ENCODE measurements at regions not wholly inside any gene's neighbourhood (a gene's known extent, or its start where the extent isn't known, plus 50 kb on each side); places are given as distances from the start of the nearest gene placed in this dataset.

DNA sequence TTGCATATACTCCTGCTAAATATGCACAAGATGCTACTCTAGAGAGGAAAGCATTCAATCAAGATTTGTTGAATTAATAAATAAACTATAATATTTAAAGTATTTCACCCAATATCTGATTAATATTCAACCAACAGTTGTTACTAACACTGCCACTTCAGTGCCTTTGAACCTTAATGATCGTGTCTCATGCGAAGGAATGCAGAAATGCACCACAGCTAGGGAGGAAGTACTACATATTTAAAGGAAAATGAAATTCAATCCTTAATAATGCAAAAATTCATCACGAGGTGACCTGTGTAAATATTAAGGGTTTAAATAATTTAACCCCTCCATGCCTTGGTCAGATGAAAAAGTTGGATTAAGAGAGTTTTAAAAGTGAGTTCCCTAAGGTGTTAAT lies 114.2 kb upstream of the DAZL start:
- H4K20me1 ChIP-seq (replicated peaks; ENCODE audit: control insufficient read depth, insufficient read depth, low read length): no peaks in the 10 kb centered on the region
- no peak overlapping the region for H3K4me2 ChIP-seq (ENCODE audit: insufficient read depth, low read length)
- no peaks in the 10 kb centered on the region for H3K9me3 ChIP-seq (replicated peaks; ENCODE audit: control insufficient read depth, insufficient read depth, low read depth, low read length)
- H3K9ac ChIP-seq (ENCODE audit: insufficient read depth in 1 of 2, low read depth in 2 of 2, low read length in 2 of 2): no peak overlapping the region
- DNase-seq (ENCODE audit: extremely low read depth in 1 of 4, low spot score in 3 of 4) (no peak), ATAC-seq (no peak), FAIRE-seq (no peak)
- H3K36me3 ChIP-seq (ENCODE audit: control insufficient read depth, insufficient read depth, low read length): no peaks in the 10 kb centered on the region
- H3K27me3 ChIP-seq (ENCODE audit: control insufficient read depth in 2 of 2, insufficient read depth in 2 of 2, low read length in 2 of 2): no peaks in the 10 kb centered on the region
- no peak overlapping the region for H2AFZ ChIP-seq (ENCODE audit: low read depth, low read length)
- ChIA-PET POLR2A (interaction anchor here (0.8 kb wide), 1 partner anchor 30 kb away, joined by 3 read pairs; no protein-coding TSS in a partner anchor), CTCF (ENCODE audit: low intra/inter-chr PET ratio) (no interaction called here)
- H3K4me3 ChIP-seq: no peak overlapping the region
- H3K9me1 ChIP-seq (ENCODE audit: control insufficient read depth, insufficient read depth, low read length): no peaks in the 10 kb centered on the region
- no peak overlapping the region for H3K27ac ChIP-seq (ENCODE audit: extremely low read depth, low read depth, low read length)
- BruUV-seq (replicated peaks): no TSS peak
- H3K4me1 ChIP-seq (replicated peaks in 1 of 2; ENCODE audit: control insufficient read depth in 2 of 2, insufficient read depth in 2 of 2, low read length in 2 of 2): no peaks in the 10 kb centered on the region
- no peaks in the 10 kb centered on the region for H3K79me2 ChIP-seq (ENCODE audit: control insufficient read depth, insufficient read depth, low read length)
- in situ Hi-C loops (cut with MboI): no loop called here
- intact Hi-C loops (cut with micrococcal nuclease): no loop called here
- no peak for TF ChIP-seq HEY1 (CRISPR knock-in tag; IDR thresholded peaks at IDR 0.05; ENCODE audit: borderline replicate concordance)
- TF ChIP-seq, protein P1, sequence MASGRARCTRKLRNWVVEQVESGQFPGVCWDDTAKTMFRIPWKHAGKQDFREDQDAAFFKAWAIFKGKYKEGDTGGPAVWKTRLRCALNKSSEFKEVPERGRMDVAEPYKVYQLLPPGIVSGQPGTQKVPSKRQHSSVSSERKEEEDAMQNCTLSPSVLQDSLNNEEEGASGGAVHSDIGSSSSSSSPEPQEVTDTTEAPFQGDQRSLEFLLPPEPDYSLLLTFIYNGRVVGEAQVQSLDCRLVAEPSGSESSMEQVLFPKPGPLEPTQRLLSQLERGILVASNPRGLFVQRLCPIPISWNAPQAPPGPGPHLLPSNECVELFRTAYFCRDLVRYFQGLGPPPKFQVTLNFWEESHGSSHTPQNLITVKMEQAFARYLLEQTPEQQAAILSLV (tag; IDR thresholded peaks at IDR 0.05): no peak
- no peak for TF ChIP-seq BRCA1 (IDR thresholded peaks at IDR 0.05)
- TF ChIP-seq BRCA1 (CRISPR knock-in tag; IDR thresholded peaks at IDR 0.05): no peak
- TF ChIP-seq, protein P2, sequence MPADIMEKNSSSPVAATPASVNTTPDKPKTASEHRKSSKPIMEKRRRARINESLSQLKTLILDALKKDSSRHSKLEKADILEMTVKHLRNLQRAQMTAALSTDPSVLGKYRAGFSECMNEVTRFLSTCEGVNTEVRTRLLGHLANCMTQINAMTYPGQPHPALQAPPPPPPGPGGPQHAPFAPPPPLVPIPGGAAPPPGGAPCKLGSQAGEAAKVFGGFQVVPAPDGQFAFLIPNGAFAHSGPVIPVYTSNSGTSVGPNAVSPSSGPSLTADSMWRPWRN (IDR thresholded peaks at IDR 0.05; ENCODE audit: low read depth): no peak
- TF ChIP-seq PHB2 (IDR thresholded peaks at IDR 0.05; ENCODE audit: low read depth): no peak
- WGBS (ENCODE audit: insufficient coverage, low coverage, missing lambda C conversion rate): 5% methylated on average over 3 of the region's 3 CpGs

Measured in K562 (cell line).